ENCODE measurements at regions not wholly inside any gene's neighbourhood (a gene's known extent, or its start where the extent isn't known, plus 50 kb on each side); places are given as distances from the start of the nearest gene placed in this dataset.

DNA sequence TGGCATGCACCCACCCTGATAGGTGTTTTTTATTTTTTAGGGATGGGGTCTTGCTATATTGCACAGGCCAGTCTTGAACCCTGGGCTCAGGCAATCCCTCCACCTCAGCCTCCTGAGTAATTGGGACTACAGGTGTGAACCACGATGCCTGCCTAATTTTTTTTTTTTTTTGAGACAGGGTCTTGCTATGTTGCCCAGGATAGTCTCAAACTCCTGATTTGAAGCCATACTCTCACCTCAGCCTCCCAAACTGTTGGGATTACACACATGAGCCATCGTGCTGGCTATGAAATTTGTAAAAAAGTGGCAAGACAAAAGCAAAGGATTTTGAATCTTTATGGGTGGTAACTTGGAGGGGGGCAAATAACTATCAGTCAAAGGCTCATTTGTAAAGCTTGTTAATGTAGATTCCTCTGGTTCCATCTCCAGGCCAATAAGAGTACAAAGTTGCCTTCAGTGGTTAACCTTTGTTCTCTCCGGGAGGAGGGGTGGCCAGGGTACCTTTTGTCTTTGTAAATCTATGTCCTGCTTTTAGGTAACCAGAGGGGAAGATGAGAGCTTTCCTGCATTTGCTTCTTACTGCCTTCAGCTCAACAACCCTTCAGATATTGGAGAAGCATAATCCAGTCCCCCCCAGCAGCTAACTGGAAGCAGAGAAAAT lies 372.0 kb upstream of the JARID2 start:
- TF ChIP-seq, protein P1, sequence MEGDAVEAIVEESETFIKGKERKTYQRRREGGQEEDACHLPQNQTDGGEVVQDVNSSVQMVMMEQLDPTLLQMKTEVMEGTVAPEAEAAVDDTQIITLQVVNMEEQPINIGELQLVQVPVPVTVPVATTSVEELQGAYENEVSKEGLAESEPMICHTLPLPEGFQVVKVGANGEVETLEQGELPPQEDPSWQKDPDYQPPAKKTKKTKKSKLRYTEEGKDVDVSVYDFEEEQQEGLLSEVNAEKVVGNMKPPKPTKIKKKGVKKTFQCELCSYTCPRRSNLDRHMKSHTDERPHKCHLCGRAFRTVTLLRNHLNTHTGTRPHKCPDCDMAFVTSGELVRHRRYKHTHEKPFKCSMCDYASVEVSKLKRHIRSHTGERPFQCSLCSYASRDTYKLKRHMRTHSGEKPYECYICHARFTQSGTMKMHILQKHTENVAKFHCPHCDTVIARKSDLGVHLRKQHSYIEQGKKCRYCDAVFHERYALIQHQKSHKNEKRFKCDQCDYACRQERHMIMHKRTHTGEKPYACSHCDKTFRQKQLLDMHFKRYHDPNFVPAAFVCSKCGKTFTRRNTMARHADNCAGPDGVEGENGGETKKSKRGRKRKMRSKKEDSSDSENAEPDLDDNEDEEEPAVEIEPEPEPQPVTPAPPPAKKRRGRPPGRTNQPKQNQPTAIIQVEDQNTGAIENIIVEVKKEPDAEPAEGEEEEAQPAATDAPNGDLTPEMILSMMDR (IDR thresholded peaks at IDR 0.05), result no peak
- no peak for TF ChIP-seq POLR2AphosphoS5 (IDR thresholded peaks at IDR 0.05; ENCODE audit: insufficient read depth in 1 of 2, low read depth in 1 of 2)
